BJ (cell line): ENCODE measurements at regions not wholly inside any gene's neighbourhood (a gene's known extent, or its start where the extent isn't known, plus 50 kb on each side); places are given as distances from the start of the nearest gene placed in this dataset.

Experiments
- CTCF ChIA-PET: fragments of 350-600 bp; formaldehyde crosslinking; extraction: SDS; loops from one replicate; lab custom pipeline; 2021; ENCODE audit warnings: antibody characterized with exemption, inconsistent platforms; lab: Yijun Ruan, JAX
- POLR2A ChIA-PET: fragments of 300-600 bp; sonication (Branson Sonifier 250); formaldehyde crosslinking; extraction: SDS; loops from one replicate; lab custom pipeline; 2021; ENCODE audit warnings: antibody characterized with exemption; lab: Charles Lee
- DNase-seq: peaks from one replicate; pipeline ENCODE4 v3.0.0-alpha.2; 2011; ENCODE audit warnings: low read depth
- H3K27me3 ChIP-seq: 2 replicates; pipeline ENCODE4 v1.6.0; 2011; ENCODE audit warnings: low read length; ENCODE audit not compliant: control insufficient read depth, insufficient read depth
- H3K36me3 ChIP-seq: 2 replicates; pipeline ENCODE4 v1.5.1; 2011; ENCODE audit warnings: low read length; ENCODE audit not compliant: control insufficient read depth, insufficient read depth
- H3K4me3 ChIP-seq: 2 replicates; pipeline ENCODE4 v1.5.1; 2011; ENCODE audit warnings: low read depth, mild to moderate bottlenecking, control low read depth, low read length
- TF ChIP-seq, protein P1 (sequence below): IDR thresholded peaks from 2 replicates; pipeline ENCODE4 v1.5.1; 2011; ENCODE audit warnings: low read depth, mild to moderate bottlenecking, control low read depth, inconsistent platforms, low read length, moderate library complexity; ENCODE audit not compliant: insufficient read depth

DNA sequence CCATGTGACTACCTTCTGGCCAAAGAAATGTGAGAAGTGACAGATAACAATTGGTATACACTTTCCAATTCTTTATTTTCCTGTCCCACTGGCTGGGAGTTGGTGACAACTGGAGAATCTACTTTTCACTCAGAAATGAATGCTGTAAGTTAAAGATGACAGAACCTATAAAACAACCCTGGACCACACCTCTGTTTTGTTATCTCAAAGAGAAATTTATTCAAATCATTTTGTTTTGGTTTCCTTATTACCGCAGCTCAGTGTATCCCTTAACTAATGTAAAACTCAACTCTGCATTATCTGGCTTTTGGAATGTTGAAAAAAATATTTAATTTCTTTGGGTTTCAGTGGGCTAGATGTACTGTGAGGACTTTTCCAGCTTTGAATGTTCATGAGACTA lies 469.8 kb downstream of the PCDH7 start:
- Histone ChIP-seq H3K4me3 (no peak overlapping the region), H3K27me3 (no peaks in the 10 kb centered on the region), H3K36me3 (no peaks in the 10 kb centered on the region)
- POLR2A ChIA-PET, result no interaction called here
- CTCF ChIA-PET, result no interaction called here
- no peak for DNase-seq
- TF ChIP-seq, protein P1, sequence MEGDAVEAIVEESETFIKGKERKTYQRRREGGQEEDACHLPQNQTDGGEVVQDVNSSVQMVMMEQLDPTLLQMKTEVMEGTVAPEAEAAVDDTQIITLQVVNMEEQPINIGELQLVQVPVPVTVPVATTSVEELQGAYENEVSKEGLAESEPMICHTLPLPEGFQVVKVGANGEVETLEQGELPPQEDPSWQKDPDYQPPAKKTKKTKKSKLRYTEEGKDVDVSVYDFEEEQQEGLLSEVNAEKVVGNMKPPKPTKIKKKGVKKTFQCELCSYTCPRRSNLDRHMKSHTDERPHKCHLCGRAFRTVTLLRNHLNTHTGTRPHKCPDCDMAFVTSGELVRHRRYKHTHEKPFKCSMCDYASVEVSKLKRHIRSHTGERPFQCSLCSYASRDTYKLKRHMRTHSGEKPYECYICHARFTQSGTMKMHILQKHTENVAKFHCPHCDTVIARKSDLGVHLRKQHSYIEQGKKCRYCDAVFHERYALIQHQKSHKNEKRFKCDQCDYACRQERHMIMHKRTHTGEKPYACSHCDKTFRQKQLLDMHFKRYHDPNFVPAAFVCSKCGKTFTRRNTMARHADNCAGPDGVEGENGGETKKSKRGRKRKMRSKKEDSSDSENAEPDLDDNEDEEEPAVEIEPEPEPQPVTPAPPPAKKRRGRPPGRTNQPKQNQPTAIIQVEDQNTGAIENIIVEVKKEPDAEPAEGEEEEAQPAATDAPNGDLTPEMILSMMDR, result no peak

DNA sequence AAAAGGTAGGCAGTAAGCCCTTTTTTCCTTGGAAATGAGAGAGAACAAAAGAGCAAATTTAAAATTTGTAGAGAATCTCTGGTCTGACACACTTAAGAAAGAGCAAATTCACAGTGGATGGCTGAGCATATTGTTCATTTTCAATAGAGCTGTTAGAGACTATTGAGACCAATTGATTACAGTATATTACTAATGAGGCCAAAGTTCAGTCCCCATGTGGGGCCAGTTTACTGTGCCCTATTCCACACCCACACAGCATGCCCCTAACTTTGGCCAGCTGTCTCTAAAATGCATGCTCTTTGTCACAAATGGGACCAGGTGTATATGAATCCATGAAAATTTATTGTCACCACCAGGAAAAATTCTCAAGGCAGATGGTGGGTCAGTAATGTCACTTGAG lies 470.5 kb downstream of the PCDH7 start:
- Histone ChIP-seq H3K27me3 (no peaks in the 10 kb centered on the region), H3K4me3 (no peak overlapping the region), H3K36me3 (no peaks in the 10 kb centered on the region)
- TF ChIP-seq, protein P1, result no peak
- CTCF ChIA-PET, result no interaction called here
- DNase-seq, result no peak
- POLR2A ChIA-PET, result no interaction called here

DNA sequence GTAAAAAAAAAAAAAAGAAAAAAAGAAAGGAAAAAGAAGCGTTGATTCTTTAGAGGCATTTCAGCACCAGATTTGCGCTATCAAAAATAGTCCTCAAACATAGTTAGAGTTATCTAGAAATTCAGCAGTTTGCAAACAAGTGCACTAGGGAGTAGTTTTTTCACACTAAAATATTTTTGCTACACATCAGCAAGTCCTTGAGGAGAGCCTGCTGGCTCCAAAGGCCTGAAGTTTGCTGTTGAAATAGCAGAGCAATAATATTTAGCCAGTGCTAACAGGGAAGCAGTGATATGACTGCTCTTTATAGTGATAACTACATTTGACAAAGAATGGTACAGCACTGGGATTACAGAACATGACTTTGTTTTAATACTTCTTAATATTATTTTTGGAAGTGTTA lies 472.2 kb downstream of the PCDH7 start:
- TF ChIP-seq, protein P1, result no peak
- ChIA-PET CTCF (no interaction called here), POLR2A (no interaction called here)
- no peaks in the 10 kb centered on the region for H3K27me3 ChIP-seq
- H3K36me3 ChIP-seq, result no peaks in the 10 kb centered on the region
- no peak overlapping the region for H3K4me3 ChIP-seq
- DNase-seq, result no peak

DNA sequence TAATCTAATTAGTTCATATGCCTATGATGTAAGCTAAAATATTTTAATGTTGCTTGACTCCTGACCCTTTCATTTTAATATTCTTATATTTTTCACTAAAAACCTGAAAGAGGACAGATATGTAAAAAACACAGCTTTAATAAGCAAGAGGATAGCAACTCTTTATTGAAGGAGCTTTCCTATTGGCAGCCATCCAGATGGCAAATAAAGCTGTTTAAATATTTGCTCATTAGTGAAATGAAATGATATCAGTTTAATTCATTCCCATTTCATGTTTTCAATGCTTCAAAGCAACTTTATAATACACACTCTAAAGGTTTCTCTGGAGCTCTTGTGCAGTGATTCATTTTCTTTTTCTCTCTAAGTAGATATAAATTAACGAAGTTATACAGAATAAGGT lies 473.4 kb downstream of the PCDH7 start:
- ChIA-PET CTCF (no interaction called here), POLR2A (no interaction called here)
- TF ChIP-seq, protein P1, result no peak
- Histone ChIP-seq H3K36me3 (no peaks in the 10 kb centered on the region), H3K4me3 (no peak overlapping the region), H3K27me3 (no peaks in the 10 kb centered on the region)
- no peak for DNase-seq

DNA sequence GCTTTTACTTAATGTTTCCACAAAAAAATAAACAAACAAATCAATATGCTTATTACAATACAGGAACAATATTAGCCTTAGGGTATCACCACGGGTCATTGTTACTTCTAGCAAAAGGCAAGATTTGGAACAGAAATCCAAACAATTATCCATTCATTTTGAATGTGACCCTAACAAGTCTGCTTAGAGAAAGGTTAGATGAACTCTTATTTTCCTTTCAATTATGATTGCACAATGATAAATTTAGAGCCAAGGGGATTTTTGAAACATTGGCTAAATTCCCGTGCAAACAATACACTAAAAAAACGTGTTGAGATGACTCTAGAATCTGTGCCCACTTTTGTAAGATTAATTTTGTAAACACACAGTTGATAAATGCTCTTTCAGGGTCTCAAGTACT lies 474.7 kb downstream of the PCDH7 start:
- ChIA-PET POLR2A (no interaction called here), CTCF (no interaction called here)

More for the DNA sequence above, 474.7 kb downstream of the PCDH7 start:
- DNase-seq, result no peak
- no peaks in the 10 kb centered on the region for H3K36me3 ChIP-seq
- H3K4me3 ChIP-seq, result no peak overlapping the region
- H3K27me3 ChIP-seq, result no peaks in the 10 kb centered on the region
- TF ChIP-seq, protein P1, result no peak
